C1 segment of cervical spinal cord (tissue), 14 donors: ENCODE measurements at regions not wholly inside any gene's neighbourhood (a gene's known extent, or its start where the extent isn't known, plus 50 kb on each side); places are given as distances from the start of the nearest gene placed in this dataset.

Experiments
- DNase-seq, 14 donors: peaks; one replicate each; lab custom pipeline; 2025; lab: John Stamatoyannopoulos, UW

DNA sequence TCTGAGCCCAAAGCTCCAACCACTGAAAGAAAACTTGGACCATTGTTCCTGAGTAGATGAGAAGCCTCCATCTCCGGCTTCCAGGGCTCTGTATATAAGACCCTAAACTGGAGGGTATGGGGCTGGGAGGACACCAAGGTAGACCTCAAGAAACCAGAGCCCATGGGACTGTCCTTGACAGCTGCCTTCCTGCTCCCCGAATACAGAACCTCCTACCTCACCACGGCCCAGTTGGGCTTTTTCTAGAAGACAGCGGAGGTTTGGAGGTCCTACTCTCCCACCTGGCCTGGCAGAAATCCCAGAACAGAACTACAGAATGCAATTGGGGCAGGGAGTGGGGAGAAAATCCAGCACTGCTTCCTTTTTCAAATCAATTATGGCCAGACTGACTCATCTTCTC lies 177.3 kb upstream of the ZNF507 start:
- DNase-seq, result no peak

DNA sequence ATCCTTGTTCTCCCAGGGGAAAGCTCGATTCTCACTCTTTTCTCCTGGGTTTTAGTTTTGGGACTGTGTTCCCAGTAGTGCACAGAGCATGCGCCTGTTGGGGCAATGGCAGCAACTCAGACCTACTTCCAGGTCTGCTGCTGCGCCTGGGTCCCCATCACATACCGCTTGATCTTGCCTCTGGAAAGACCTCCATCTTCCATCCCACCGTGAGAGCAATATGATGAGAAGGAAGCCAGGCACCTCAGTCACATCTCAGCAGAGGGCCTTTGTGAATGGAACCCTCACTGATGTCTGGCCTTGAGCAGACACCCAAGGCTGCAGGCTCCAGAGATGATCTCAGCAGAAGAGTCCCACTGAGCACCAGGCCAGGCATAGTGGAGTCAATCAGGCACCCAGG lies 176.8 kb upstream of the ZNF507 start:
- no peak for DNase-seq

DNA sequence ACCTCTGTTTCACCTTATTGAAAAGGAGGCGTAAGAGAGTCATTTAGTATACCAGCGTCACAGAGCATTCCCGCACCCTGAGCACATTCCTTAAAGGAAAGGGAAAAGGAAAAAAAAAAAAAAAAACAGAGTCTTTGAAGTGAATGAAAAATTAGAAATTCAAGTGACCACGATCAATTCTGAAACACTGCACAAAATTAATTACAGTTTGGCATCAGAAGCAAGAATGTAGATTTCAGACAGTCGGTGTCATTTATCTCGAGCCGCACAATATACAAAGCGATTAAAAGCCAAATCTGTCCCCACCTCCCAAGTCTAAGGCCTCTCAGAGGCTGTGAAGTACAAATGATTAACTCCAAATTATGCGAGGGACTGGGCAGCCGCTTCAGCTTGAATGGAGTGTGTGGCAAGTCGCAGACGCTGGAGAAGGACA lies 173.7 kb upstream of the ZNF507 start:
- no peak for DNase-seq

DNA sequence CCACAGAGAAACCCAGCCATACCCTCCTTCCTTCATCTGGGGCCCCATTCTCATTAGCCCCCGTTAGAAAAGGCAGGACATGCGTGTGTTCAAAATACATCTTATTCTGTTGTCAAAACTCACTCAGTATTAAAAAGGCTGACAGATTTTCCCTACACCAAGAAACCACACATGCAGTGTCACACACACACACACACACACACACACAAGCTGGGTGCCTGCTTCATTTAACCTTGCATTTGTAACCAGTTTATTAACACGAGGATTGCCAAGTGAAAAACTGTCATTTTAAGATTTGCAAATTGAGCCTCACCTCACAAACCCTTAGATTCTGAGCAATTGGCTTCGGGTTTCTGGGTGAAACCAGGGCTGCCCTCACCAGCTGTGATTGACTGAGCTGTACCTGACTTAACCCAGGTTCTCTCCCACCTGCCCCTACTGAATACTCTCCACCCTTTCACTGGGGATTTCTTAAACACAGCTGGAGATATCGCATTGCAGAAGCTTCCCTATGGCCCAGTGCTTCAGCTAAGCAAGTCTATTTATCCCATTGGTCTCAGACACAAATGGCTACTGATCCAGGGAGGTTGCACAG lies 172.7 kb upstream of the ZNF507 start:
- no peak for DNase-seq

DNA sequence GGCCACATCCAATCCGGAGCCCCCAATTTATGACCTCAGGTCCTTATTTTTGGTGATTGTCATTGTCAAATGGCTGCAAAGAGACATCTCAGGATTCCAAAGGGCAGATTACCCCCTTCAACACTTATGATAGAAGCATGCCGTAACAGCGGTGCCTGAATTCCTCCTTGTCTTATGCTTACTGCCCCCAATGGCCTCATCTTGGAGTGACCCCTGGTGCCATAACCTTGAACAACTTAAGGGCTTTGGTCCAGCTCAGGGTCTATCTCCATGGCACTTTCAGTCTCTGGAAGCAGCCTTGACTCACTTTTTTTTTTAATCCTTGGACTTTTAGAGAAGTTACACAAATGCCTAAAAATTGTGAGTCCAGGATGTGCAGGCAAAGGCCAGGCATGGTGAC lies 171.6 kb upstream of the ZNF507 start:
- DNase-seq, result no peak

DNA sequence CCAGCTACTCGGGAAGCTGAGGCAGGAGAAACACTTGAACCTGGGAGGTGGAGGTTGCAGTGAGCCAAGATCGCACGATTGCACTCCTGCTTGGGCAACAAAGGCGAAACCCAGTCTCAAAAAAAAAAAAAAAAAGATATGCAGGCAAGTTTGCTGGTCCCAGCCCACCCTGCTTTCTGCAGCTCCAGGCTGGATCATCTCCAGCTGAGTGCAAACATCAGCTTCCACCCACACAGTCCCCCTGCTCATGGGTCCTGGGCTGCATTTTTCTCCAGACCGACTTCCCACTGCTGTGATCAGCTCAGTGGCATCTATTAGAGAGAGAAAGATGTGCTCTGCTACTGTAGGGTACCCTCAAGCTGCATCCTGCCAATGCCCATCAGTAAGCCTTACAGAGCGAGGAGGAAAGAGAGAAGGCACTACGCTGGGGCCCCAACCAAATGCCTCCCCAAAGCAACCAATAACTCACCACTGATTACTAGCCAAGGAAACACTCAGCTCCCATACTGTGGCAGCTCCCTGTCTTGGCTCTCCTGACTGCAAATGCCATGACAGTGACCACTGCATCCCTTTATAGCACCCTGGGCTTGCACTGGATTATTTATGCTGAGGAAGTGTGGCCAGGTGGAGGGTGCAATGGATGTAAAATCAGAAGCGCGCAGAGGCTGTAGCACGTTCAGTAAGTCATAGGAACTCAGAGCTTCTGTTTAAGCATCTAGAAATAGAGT lies 170.9 kb upstream of the ZNF507 start:
- DNase-seq, result no peak

DNA sequence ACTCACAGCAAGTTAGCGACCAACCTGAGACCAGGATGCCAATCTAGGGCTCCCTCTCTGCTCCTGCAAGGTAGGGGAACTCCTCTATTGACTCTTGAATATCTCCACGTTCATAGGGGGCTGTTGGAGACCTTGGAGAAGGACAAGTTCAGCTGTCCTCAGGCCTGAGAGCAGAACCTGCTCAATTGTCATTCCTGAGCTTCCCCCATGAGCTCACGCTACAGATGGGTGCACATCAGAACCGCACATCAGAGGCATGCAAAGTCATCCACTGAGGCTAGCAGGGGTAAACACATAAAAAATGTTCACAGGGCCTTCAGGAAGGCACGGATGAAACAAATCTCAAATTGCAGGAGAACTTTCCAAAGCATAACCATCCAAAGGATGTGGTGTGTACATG lies 168.8 kb upstream of the ZNF507 start:
- no peak for DNase-seq

DNA sequence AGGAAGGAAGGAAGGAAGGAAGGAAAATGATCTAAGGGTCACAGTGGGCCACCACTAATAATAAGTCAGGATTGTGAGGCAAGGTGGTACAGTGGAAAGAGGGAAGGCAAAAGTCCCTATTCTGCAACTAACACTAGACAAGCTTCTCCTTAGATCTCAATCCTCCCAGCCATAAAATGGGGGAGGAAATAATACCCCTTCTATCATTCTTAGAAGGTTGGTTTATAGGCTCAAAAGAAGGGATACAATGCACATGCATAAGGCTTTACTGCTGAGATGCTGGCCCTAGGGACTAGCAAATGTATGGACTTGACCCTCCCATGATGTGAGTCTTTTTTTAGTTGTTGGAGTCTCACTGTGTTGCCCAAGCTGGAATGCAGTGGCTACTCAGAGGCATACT lies 167.7 kb upstream of the ZNF507 start:
- no peak for DNase-seq

DNA sequence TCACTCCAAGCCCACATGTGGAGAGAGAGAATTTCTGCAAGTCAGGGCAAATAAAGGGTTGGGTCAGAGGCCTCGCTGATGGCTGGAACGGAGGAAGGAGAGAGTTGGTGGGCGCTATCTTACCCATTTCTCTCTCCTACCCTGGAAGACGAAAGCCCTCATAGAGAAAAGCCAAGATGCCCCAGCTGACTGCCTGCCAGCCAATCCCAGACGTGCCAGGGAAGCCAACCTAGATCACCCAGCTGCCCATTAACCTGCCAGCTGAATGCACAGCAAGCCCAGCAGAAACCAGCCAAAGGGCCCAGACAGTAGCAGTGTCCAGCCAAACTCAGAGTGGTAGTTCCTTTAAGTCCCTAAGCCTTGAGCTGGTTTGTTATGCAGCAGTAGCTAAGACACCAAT lies 167.0 kb upstream of the ZNF507 start:
- DNase-seq, result no peak

DNA sequence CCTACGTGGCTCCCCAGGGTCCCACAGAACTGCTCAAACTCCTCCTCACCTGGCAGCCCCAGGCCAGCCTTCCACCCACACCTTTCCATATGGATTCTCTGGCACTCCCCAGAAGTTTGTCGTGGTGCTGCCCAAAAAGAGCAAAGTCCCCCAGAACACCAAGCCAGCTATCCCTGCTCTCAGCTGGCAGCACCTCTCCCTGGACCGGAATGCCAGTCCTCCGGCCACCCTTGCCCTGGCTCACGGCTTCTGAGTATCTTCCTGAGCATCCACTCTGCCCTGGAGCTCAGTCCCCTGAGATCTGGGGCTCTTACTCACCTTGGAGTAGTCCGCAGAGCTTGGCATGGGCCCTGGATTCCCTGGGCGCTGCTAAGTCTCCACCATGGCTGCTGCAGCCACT lies 166.5 kb upstream of the ZNF507 start:
- DNase-seq, result no peak

DNA sequence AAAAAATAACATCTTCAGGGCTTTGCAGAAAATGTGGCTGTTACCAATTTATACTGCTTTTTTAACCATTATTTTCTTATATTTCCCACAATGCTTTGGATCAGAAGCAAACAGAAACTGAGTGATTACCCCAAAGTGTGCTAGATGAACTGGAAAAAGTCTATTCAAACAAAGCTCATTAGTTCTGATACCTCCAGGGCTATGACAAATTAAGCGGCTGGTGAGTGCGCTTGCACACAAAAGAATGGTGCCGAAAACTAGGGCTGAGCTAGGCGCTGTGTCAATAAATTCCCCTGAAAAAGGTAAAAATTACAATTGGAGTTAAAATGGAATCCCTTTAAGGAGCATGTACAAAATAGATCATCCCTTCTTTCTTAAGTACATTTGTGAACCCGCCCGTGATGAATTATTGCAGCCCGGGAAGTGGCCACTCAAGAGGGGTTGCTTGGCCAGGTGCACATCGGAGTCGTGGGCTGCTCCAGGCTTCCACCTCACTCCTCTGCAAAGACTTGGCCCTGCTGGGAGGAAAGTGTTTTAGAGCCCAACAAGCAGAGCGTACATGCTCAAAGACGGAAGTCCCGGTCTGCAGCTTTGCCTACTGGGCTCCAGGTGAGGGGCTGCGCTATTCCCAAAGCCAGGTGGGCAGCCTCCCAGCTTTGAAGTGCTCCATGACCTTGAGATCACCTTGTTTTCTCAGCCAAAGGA lies 164.0 kb upstream of the ZNF507 start:
- DNase-seq, result no peak

DNA sequence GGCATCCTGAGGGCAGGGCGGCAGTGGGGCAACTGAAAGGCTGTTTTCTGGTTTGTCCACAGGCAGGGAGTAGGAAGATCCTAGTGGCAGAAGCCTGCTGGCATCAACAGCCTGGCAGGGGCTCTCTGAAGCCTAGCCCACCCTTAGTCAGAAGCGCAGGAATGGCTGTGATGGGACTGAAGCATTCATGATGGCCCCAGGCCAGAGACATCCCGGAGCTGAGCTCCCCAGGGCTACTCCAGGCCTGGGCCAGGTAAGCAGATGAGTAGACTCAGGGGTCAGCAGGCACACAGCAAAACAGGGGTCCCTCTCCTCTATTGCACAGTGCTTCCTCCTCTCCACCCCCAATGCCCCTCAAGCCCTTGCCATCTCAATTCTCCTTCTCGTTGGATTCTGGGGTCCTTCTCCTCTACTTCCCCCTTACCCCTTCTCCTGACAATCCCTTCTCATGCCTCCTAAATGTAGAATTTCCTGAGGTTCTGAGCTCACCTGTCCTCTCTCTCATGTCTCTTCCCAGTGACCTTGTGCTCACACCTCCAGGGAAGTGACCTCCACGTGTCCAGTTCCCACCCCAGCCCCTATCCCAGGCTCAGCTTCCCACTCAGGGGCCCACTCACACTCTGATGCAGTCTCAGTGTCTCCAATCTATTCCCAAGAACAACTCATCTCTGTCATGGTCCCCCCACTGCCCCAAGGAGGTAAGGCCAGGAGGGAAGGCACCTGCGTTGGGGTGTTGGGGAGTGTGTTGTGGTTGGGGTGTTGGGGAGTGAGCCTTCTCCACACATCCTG lies 158.7 kb upstream of the ZNF507 start:
- no peak for DNase-seq

DNA sequence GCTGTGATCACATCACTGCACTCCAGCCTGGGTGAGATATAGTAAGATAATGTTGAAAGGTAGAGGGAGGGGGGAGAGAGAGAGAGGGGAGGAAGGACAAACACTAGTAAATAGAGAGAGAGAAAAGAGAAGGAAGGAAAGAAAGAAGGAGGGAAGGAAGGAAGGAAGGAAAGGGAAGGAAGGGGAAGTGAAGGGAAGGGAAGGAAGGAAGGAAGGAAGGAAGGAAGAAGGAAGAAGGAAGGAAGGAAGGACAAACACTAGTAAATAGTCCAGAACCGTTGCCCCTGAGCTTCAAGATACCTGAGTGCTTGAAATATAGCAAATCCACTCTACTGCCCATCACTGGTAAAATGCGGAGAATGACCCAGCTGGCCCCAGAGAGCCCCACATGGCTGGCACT lies 156.5 kb upstream of the ZNF507 start:
- no peak for DNase-seq

DNA sequence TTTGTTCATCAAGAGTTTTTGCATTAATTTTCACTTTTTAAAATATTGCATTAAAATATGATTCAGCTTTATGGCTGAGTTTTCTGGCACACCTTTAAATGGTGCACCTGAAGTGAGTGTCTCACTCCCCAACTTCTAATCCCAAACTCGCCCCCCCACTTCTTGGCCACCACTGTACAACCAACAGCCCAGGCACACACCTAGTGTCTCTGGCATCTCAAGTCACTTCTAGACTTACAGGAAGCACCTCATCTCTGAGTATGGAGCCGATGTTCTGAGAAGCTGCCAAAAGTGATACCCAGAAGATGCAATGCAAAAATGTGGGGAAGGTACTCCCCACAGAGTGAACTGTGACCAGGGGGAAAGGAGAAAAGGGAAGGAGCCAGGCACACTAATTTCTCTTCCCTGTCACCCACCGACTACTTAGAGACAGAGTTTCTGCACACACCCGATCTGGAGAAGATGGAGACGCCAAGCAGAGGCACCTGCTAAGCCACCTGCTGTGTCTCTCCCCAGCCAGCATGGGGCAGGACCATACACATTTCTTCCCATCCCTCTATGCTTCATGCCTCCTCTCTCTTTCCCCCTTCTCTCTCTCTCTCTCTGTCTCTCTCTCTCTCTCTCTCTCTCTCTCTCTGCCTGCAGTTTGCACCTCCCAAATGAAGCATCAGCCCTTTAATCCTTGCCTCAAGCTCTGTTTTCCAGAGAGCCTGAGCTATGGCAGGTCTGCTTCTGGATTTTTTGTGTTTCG lies 155.3 kb upstream of the ZNF507 start:
- DNase-seq, result no peak

DNA sequence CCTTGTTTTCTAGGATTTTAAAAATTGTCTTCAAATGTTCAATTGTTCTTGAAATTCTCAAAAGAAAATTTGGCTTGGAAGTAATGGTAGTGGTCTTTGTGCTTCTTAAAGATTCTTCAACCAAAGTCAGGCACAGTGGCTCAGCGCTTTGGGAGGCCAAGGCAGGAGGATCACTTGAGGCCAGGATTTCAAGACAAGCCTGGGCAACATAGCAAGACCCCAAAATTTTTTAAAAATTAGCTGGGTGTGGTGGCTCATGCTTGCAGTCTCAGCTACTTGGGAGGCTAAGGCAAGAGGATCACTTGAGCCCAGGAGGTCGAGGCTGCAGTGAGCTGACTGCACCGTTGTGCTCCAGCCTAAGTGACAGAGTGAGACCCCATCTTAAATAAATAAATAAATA lies 153.5 kb upstream of the ZNF507 start:
- DNase-seq, result no peak

DNA sequence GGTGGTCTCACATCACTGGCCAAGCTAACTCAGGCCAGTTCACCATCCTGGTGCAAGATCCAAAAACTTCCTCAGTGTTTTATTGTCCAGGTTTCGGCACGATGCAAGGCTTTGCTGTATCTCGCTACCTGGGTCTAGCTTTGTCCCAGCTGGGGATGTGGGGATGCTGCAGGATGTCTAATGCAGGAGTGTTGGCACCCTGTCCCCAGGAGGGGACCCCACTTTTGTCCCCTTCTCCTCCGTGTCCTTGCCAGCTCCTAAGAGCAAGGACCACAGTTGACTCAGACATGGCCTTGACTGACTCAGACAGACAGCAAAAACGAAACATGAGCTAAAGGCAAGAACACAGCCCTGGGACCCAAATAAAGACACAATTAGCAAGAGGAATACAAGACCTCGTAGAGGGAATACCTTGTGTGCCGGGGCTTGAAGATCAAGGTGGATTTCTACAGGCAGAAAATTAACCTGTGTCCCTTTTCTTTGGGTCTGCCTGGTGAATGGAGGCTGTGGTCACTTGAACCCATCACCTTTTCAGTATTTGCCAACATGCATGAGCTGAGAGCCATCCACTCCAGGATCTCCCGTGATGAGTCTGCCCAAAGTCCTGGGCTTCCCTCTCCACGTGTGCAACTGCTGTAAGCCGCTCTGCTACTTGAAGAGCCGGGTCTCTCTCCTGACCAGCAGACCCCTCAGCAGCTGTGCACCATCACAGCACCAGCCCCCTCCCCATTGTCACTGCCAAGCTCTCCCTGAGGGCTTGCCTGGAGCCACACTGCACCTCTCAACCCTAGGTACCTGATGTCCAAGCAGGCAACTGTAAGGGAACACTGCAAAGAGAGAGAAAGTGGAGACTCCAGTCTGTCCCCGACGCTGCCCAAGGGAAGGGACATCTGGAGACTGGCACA lies 149.5 kb upstream of the ZNF507 start:
- no peak for DNase-seq

DNA sequence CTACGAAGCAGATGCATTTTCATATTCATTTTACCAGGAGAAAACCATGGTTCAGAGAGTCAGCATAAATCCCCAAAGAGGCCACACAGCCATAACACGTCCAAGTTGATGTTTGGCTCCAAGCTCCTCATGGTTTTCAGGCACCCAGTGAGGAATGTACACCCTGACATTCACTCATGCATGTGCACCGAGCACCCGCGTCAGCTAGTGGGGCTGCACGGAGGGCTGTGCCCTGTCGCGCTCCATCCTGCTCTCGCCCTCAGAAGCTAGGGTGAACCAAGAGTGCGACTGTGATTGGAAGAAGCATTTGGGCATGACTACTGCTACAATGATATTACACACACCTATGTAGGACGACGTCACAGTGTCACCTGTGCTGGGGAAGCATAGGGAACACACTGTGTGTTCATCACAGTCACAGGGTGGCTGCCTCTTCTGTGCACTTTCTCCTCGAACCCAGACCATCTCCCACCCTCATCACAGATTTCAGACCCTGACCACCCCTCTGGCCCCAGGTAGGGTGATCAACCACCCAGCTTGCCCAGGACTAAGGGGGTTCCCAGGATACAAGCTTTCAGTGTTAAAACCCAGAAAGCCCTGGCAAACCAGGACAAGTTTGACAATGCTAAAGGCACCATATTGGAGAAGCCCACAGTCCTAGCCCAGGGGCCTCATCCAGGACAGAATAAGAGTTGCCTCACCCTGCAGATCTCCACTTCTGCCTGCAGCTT lies 148.6 kb upstream of the ZNF507 start:
- no peak for DNase-seq

DNA sequence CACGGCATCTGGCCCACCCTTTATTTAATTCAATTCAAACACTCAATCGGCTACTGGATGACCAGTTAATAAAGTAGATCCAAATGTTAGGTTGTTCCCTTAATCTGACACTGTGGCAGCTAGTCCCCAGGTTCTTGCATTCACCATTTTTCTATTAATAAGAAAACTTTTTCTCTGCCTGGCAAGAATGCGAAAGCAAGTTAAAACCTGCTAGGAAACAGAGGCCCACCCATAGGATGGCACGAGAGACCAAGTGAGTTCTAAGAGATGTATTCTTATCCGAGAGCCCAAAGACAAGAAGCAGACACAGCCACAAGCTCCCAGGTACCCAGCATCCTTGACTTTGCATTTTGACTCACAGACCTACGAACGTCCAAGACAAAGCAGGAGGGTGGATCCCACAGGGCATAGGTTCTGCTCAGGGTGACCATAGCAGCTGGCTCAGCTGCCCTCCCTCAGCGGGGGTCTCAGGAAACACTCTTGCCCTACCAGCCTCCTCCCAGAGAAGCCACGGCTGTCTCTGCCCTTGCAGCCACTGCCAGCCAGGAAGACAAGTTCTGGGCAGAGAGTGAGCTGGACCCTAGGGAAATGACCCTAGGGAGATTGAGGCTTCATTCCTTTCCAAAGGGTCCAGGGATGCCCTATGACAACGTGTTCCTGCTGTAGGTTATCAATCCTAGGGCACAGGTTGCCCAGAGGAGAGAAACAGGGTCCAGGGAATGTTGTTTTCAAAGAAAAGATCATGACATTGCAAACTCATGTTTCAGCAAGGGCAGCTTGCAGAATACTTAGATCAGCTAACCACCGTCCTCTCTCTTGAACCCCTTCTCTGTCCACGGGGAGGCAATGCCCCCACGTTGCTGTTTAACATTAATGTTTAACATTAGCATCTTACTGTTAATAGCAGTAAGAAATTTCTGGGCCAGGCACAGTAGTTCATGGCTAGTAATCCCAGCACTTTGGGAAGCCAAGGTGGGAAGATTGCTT lies 147.2 kb upstream of the ZNF507 start:
- DNase-seq, result no peak
